Activated B cell treated with CpG ODN at 0.5 μM for 24 hours (primary cell): ENCODE measurements at regions not wholly inside any gene's neighbourhood (a gene's known extent, or its start where the extent isn't known, plus 50 kb on each side); places are given as distances from the start of the nearest gene placed in this dataset.
"Not testable (repeated sequence)": the region's sequence is repeated elsewhere in the genome, so short reads cannot be mapped to it uniquely, and the experiment has no call there.

Experiments
- ATAC-seq: fragments of 200-7000 bp; cut with Tn5 transposase; one replicate; pipeline ENCODE4 v1.10.0; 2021; ENCODE audit warnings: low read depth, mild to moderate bottlenecking, moderate library complexity
- CTCF ChIA-PET: fragments of 350-600 bp; sonication (Branson Sonifier 250); formaldehyde crosslinking; loops from one replicate; lab custom pipeline; 2021; ENCODE audit warnings: antibody characterized with exemption; lab: Charles Lee
- POLR2A ChIA-PET: fragments of 350-600 bp; sonication (Branson Sonifier 250); formaldehyde crosslinking; loops from one replicate; lab custom pipeline; 2021; ENCODE audit warnings: antibody characterized with exemption; lab: Charles Lee
- DNase-seq: peaks from one replicate; pipeline ENCODE4 v3.0.0; 2022
- H3K27ac Mint-ChIP-seq: one replicate; pipeline ENCODE4 v1.8.0; 2020; ENCODE audit warnings: mixed read lengths
- H3K27me3 Mint-ChIP-seq: one replicate; pipeline ENCODE4 v1.8.0; 2021; ENCODE audit warnings: mixed read lengths
- H3K36me3 Mint-ChIP-seq: one replicate; pipeline ENCODE4 v1.8.0; 2021; ENCODE audit warnings: low read depth, mixed read lengths
- H3K4me1 Mint-ChIP-seq: one replicate; pipeline ENCODE4 v1.8.0; 2021; ENCODE audit warnings: mixed read lengths
- H3K4me3 Mint-ChIP-seq: one replicate; pipeline ENCODE4 v1.8.0; 2020; ENCODE audit warnings: mild to moderate bottlenecking, mixed read lengths
- H3K9me3 Mint-ChIP-seq: one replicate; pipeline ENCODE4 v1.8.0; 2020; ENCODE audit warnings: mixed read lengths
- CTCF ChIP-seq: fragments of 200-600 bp; IDR thresholded peaks from one replicate; pipeline ENCODE4 v1.8.0; 2022; ENCODE audit warnings: antibody characterized with exemption, mild to moderate bottlenecking
- intact Hi-C: fragments of 100-400 bp; cut with micrococcal nuclease; formaldehyde crosslinking; loops from one replicate; pipeline ENCODE4 v1.15.1; 2024

DNA sequence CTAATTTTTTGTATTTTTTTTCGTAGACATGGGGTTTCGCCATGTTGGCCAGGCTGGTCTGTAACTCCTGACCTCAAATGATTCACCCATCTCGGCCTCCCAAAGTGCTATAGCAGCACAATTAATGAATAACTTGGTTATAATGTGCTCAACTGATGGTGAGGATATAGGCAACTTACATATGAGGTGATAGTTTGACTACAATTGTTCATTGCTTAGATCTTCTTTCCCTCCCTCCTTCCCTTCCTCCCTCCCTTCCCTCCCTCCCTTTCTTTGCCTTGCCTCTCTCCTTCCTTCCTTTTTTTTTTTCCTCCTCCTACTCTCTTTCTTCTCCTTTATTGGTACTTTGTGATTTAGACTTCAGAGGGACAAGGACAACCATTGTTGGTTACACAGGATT, 151.2 kb downstream of the RNF144B start:
- intact Hi-C loops: no loop called here
- no peak overlapping the region for H3K4me3 Mint-ChIP-seq
- CTCF ChIA-PET: no interaction called here
- TF ChIP-seq CTCF: no peak
- no peaks in the 10 kb centered on the region for H3K4me1 Mint-ChIP-seq
- no peak overlapping the region for H3K27ac Mint-ChIP-seq
- H3K27me3 Mint-ChIP-seq: peaks cover 25% of the 10 kb centered on the region
- peaks cover 1% of the 10 kb centered on the region for H3K9me3 Mint-ChIP-seq
- POLR2A ChIA-PET: no interaction called here
- no peak for DNase-seq
- no peaks in the 10 kb centered on the region for H3K36me3 Mint-ChIP-seq
- ATAC-seq: no peak

DNA sequence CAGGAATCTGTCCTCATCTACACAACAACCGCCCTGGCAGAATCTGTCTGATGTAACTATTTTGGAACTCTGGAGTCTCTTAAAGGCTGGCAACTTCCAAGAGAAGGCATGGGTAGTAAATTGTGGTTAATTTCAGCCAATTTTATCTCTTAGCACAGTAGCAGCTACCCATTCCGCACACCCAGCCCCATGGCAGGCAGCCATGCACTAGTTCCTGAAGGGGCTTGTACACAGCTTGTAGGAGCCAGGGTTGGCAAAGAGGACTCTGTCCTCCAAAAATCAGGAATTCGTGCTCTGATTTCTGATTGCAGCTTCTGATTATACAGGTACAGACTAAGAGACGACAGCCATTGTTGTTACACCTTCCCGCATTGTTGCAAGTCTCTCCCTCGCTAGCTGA, 155.9 kb downstream of the RNF144B start:
- DNase-seq (no peak), ATAC-seq (no peak)
- TF ChIP-seq CTCF: no peak
- Mint-ChIP-seq H3K4me3 (no peak overlapping the region), H3K27ac (no peak overlapping the region), H3K36me3 (no peaks in the 10 kb centered on the region), H3K9me3 (peaks cover 19% of the 10 kb centered on the region), H3K27me3 (peaks cover 13% of the 10 kb centered on the region), H3K4me1 (no peaks in the 10 kb centered on the region)
- intact Hi-C loops: no loop called here
- CTCF ChIA-PET: no interaction called here
- POLR2A ChIA-PET: no interaction called here

GRCh38 chr6:18545142-18545541, 158.0 kb downstream of the RNF144B start:
- peaks cover 10% of the 10 kb centered on the region for H3K27me3 Mint-ChIP-seq
- H3K4me3 Mint-ChIP-seq, POLR2A ChIA-PET, DNase-seq, H3K27ac Mint-ChIP-seq, ATAC-seq, H3K36me3 Mint-ChIP-seq, CTCF ChIA-PET, H3K4me1 Mint-ChIP-seq, intact Hi-C loops: not testable (repeated sequence)
- peaks cover 19% of the 10 kb centered on the region for H3K9me3 Mint-ChIP-seq

DNA sequence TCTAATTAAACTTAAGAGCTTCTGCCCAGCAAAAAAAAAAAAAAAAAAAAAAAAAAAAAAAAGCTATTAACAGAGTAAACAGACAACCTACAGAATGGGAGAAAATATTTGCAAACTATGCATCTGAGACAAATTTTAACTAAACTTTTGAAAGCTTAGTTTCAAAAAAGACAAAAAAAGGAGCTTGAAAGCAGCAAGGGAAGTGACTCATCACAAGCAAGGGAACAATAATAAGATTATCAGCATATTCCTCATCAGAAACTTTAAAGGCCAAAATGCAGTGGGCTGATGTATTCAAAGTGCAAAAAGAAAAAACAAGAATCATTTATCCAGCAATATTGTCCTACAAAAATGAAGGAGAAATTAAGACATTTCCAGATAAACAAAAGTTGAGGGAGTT, 158.6 kb downstream of the RNF144B start:
- ATAC-seq: no peak
- Mint-ChIP-seq H3K27ac (no peak overlapping the region), H3K9me3 (peaks cover 19% of the 10 kb centered on the region), H3K4me3 (no peak overlapping the region), H3K4me1 (no peaks in the 10 kb centered on the region), H3K27me3 (peaks cover 15% of the 10 kb centered on the region), H3K36me3 (no peaks in the 10 kb centered on the region)
- CTCF ChIA-PET: no interaction called here
- DNase-seq: no peak
- POLR2A ChIA-PET: interaction anchor here (0.6 kb wide), 1 partner anchor 26 kb away, joined by 3 read pairs; no protein-coding TSS in a partner anchor
- no peak for TF ChIP-seq CTCF
- intact Hi-C loops: no loop called here

GRCh38 chr6:18550119-18550518, 163.0 kb downstream of the RNF144B start:
- Mint-ChIP-seq H3K4me1 (no peaks in the 10 kb centered on the region), H3K27ac (no peak overlapping the region), H3K9me3 (peaks cover 5% of the 10 kb centered on the region), H3K4me3 (no peak overlapping the region), H3K27me3 (peaks cover 18% of the 10 kb centered on the region), H3K36me3 (no peaks in the 10 kb centered on the region)
- ChIA-PET CTCF (no interaction called here), POLR2A (no interaction called here)
- no peak for DNase-seq
- intact Hi-C loops: no loop called here
- TF ChIP-seq CTCF: no peak
- no peak for ATAC-seq

DNA sequence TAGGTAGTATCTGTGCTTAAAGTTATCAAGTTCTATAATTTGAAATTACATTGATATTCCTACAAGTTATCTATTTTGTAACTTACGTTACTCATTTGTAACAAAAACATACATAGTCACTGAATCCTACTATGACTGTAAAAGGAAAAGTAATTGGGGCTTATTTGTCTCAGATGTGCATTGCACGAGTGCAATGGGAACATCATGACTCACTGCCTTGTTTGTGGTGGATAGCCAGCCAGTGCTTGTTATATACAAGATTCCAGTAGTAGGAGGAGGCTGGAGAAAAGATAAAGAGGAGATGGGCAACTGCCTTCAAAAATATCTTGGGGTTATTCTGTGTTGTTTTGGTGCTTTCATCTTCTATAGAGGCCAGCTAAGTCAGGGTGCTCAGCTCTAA, 164.1 kb downstream of the RNF144B start:
- Mint-ChIP-seq H3K27me3 (peaks cover 19% of the 10 kb centered on the region), H3K9me3 (peaks cover 5% of the 10 kb centered on the region), H3K36me3 (no peaks in the 10 kb centered on the region), H3K27ac (no peak overlapping the region), H3K4me3 (no peak overlapping the region), H3K4me1 (no peaks in the 10 kb centered on the region)
- POLR2A ChIA-PET: no interaction called here
- ATAC-seq (no peak), DNase-seq (no peak)
- intact Hi-C loops: no loop called here
- CTCF ChIA-PET: no interaction called here
- TF ChIP-seq CTCF: no peak
